Stimulated activated CD4-positive, alpha-beta T cell treated with anti-CD3 and anti-CD28 coated beads, Interleukin-4, amount 100 ng/mL, for 4 hours (primary cell): ENCODE measurements at regions not wholly inside any gene's neighbourhood (a gene's known extent, or its start where the extent isn't known, plus 50 kb on each side); places are given as distances from the start of the nearest gene placed in this dataset.
"Not testable (repeated sequence)": the region's sequence is repeated elsewhere in the genome, so short reads cannot be mapped to it uniquely, and the experiment has no call there.

Experiments used
- DNase-seq, 2 experiments: peaks; one replicate each; pipeline ENCODE4 v3.0.0-alpha.2; 2020

- no peak for DNase-seq
Observed at GRCh38 chr9:78989031-78989658, 582.6 kb upstream of the TLE4 start.

DNA sequence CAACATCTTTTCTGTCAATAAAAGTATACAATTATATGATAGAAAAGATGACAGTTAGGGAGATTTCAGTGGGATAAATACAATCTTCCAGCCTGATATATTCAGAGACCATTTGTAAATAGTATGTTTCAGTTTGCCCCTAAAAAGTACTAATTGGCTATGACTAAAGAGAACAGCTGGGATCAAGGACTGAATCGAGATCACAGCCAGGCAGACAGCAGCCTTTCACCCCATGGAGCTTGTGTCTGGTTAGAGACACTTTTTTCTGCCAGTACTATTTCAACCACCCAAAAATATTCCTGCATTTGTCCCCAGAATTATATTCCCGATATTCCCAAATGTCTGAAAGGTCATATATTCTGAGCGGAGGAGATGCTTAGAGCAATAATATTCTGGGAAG lies 577.3 kb upstream of the TLE4 start:
- DNase-seq: no peak

DNA sequence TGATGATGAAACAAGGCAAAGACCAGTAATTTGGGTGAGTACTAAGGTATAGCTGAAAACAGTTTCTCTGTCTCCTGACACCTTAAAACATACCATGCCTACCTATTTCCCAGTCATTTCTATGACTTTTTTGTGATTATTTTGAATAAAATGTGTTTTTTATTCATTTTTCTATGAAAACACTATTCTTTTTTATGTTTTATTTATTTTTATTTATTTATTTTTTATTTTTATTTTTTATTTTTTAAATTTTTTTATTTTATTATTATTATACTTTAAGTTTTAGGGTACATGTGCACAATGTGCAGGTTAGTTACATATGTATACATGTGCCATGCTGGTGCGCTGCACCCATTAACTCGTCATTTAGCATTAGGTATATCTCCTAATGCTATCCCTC lies 576.8 kb upstream of the TLE4 start:
- not testable (repeated sequence) for DNase-seq

DNA sequence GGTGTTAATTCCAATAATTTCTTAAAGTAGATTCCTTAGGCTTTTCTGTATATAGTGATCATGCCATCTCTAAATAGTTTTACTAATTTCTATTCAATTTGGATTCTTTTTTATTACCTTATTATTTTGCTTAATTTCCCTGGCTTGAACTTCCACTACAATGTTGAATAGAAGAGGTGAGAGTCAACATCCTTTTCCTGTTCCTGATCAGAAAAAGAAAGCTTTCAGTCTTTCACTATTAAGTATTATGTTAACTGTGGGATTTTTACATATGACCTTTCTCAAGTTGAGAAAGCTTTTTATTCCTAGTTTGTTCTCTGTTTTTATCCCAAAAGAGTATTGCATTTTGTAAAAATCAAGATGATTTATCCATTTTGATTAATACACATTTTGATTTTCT lies 574.5 kb upstream of the TLE4 start:
- DNase-seq: no peak

GRCh38 chr9:79000230-79001002 lies 571.3 kb upstream of the TLE4 start:
- DNase-seq: no peak

GRCh38 chr9:79001012-79001411 lies 570.8 kb upstream of the TLE4 start:
- DNase-seq: no peak

DNA sequence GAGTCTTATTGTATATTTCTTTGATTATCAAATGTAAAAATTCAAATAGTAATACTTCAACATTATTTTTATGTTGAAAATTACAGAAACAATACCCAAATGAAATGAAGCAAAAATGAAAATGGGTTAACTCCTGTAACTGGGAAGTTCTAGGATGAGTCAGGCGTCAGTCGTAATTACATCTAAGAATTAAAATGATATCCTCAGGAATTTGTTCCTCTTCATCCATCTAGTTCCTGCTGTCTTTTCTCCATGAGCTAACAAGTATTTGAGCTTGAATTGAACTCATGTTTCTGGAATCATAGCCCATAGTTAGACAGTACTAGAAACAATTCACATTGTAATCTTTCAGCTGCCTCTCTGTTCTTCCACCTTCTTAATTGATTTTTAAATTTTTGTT lies 568.3 kb upstream of the TLE4 start:
- no peak for DNase-seq

DNA sequence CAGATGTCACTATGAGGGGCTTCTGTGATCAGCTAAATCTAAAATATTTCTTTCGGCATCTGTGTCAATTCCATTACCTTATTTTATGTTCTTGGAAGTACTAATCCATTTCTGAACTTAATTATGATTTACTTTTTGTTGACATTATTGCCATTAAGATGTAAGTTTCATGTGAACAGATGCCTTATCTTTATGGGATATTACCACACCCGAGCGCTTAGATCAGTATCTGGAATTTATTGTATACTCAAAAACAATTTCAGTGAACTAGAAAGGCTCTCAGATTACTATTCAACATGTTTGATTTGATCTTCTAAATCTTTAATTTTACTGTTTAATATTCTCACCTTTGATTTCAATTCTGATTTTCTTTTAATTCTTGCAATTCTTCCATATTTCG lies 567.7 kb upstream of the TLE4 start:
- DNase-seq: no peak

GRCh38 chr9:79006546-79006945 lies 565.2 kb upstream of the TLE4 start:
- no peak for DNase-seq

GRCh38 chr9:79007701-79008483 lies 563.9 kb upstream of the TLE4 start:
- no peak for DNase-seq

- DNase-seq: no peak
Observed at GRCh38 chr9:79008916-79009315, 562.8 kb upstream of the TLE4 start.

DNA sequence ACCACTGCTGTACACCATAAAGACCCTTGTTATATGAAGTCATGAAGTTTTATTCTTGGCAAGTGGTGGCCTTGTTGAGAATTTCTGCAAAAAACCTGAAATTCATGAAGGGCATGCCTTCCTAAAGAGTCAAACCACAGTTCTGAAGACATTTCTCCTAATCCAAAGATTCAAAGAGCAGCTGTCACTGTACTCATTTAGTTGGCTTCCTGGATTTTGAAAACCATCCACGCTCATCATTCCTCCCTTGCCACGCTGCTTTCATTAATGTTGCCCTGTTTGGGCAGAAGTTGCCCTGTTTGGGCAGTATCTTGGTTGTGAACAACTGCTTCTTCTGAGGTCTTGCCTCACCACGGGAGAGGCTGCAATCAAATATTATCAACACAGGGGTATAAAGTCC lies 560.3 kb upstream of the TLE4 start:
- DNase-seq: no peak

DNA sequence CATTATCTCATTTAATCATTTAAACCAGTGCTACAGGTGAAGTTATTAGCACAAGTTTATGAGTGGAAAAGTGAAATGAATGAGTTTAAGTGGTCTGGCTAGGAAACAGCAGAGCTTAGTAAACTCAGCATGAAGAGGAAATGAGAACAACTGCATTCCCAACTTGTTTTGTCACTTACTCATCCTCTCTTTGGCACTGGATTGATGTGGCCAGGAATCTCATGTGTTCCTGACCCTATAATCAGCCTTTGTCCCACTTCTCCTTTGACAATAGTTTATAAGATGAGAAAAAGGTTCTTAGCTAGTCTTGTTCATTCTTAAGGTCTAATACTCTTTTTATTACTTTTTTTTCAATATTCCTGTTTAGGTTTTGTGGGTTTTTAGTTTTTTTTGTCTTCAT lies 559.2 kb upstream of the TLE4 start:
- no peak for DNase-seq

- DNase-seq: no peak
Observed at GRCh38 chr9:79013715-79014610, 557.8 kb upstream of the TLE4 start.

GRCh38 chr9:79014929-79015699 lies 556.7 kb upstream of the TLE4 start:
- no peak for DNase-seq

GRCh38 chr9:79015951-79016350 lies 555.8 kb upstream of the TLE4 start:
- no peak for DNase-seq

DNA sequence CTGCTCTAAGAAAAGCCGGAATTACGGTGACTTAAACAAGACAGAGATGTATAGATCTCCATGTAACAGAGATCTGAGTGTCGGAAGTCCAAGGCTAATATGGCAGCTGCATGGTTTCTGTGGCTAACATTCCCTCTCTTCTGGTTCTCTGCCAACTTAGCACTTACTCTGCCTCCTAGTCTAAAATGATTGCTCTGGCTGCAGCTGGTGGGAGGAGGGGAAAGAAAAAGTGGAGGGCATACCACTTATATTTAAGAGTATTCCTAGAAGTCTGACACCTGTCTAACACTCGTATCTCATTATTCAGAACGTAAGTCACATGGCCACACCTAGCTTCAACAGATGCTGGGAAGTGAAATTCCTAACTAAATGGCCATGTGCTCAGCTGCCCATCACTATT lies 551.5 kb upstream of the TLE4 start:
- no peak for DNase-seq

GRCh38 chr9:79021084-79021483 lies 550.7 kb upstream of the TLE4 start:
- DNase-seq: no peak

DNA sequence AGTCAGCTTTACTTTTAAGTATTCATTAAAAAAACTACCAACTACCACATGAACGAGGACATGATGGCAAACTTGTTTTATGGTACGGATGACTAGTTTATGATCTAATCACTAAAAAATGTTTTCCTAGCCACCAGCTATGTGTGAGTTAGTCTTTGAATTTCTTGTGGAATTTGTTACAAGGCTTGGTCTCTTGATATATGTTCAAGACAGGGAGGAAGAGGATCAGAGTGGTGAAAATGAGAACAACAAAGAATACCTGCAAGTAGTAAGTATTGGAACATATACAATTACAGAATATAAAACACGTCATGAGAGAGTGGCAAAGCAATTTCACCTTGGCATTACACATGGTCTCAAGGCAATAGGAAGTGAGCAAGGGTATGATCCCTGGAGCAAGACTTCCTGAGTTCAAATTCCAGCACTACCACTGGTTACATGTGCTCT lies 548.6 kb upstream of the TLE4 start:
- no peak for DNase-seq

GRCh38 chr9:79026316-79026715 lies 545.4 kb upstream of the TLE4 start:
- no peak for DNase-seq

DNA sequence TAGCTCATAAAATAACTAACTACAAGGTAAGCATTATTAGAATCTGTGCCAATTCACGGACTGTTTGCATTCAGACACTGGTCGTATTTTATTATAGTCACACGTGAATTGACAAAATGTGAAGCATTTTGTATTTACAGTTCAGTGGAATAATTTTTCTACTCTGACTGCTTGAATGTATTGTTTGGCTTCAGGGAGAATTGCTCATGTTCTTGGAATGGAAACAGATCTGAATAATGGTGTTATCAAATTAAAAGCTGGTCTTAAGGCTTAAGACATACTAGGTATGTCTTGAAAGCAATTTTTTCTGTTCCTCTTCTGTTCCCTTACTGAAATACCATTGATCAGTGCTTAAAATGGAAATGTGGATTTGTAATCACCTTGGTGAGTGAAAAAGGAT lies 543.7 kb upstream of the TLE4 start:
- no peak for DNase-seq

GRCh38 chr9:79034583-79034982 lies 537.2 kb upstream of the TLE4 start:
- DNase-seq: no peak
